H1 (cell line): ENCODE measurements at regions not wholly inside any gene's neighbourhood (a gene's known extent, or its start where the extent isn't known, plus 50 kb on each side); places are given as distances from the start of the nearest gene placed in this dataset.

ENCODE experiments used
- BACH1 ChIP-seq: IDR thresholded peaks from 2 replicates; pipeline ENCODE4 v1.6.1; 2012; ENCODE audit warnings: low read length, improper control_type of control experiment
- CHD1 ChIP-seq: IDR thresholded peaks from 2 replicates; pipeline ENCODE4 v1.6.1; 2012; ENCODE audit warnings: low read depth, low read length, improper control_type of control experiment
- CHD2 ChIP-seq: IDR thresholded peaks from 2 replicates; pipeline ENCODE4 v1.6.1; 2012; ENCODE audit warnings: low read length, improper control_type of control experiment
- CTBP2 ChIP-seq: IDR thresholded peaks from 2 replicates; pipeline ENCODE4 v1.7.0; 2011; ENCODE audit warnings: borderline replicate concordance, mild to moderate bottlenecking, moderate library complexity, mixed read lengths, low read length; ENCODE audit not compliant: insufficient read depth, insufficient read length
- EGR1 ChIP-seq: IDR thresholded peaks from 2 replicates; pipeline ENCODE4 v1.6.1; 2011; ENCODE audit warnings: low read depth, low read length, borderline replicate concordance
- GTF2F1 ChIP-seq: IDR thresholded peaks from 2 replicates; pipeline ENCODE4 v1.6.1; 2012; ENCODE audit warnings: low read depth, low read length, improper control_type of control experiment, borderline replicate concordance
- HDAC2 ChIP-seq, 2 experiments: fragments of 300-600 bp in 1 of 2; sonication (generic) in 1 of 2; IDR thresholded peaks; 2 replicates each; pipeline ENCODE4 v1.6.1; 2011 to 2012; ENCODE audit warnings: low read depth in 2 of 2, low read length in 2 of 2, mild to moderate bottlenecking in 2 of 2, moderate library complexity in 2 of 2, borderline replicate concordance in 1 of 2, inconsistent platforms in 1 of 2
- HDAC6 ChIP-seq: IDR thresholded peaks from one replicate; pipeline ENCODE4 v1.7.1; 2012; ENCODE audit warnings: low read depth, mild to moderate bottlenecking, inconsistent platforms, low read length, moderate library complexity
- JUND ChIP-seq: IDR thresholded peaks from 2 replicates; pipeline ENCODE4 v1.6.1; 2011; ENCODE audit warnings: mild to moderate bottlenecking, improper control_type of control experiment, low read length
- KDM4A ChIP-seq: IDR thresholded peaks from one replicate; pipeline ENCODE4 v1.7.1; 2012; ENCODE audit warnings: low read depth, mild to moderate bottlenecking, moderate library complexity, low read length, inconsistent platforms; ENCODE audit not compliant: severe bottlenecking
- PHF8 ChIP-seq: fragments of 200-600 bp; sonication (generic); conservative IDR thresholded peaks from 2 replicates; pipeline ENCODE4 v1.7.1; 2012; ENCODE audit warnings: low read depth, mild to moderate bottlenecking, inconsistent platforms, low read length, moderate library complexity
- RAD21 ChIP-seq, 2 experiments: IDR thresholded peaks in 1 of 2; conservative IDR thresholded peaks in 1 of 2; 2 replicates each; pipeline ENCODE4 v1.6.1; 2011; ENCODE audit warnings: low read depth in 2 of 2, low read length in 2 of 2, improper control_type of control experiment in 1 of 2, inconsistent platforms in 1 of 2, mild to moderate bottlenecking in 1 of 2, moderate library complexity in 1 of 2
- SIRT6 ChIP-seq: IDR thresholded peaks from one replicate; pipeline ENCODE4 v1.7.1; 2012; ENCODE audit warnings: low read length, inconsistent platforms
- SP2 ChIP-seq: IDR thresholded peaks from 2 replicates; pipeline ENCODE4 v1.6.1; 2012; ENCODE audit warnings: mild to moderate bottlenecking, low read length, inconsistent platforms
- SRF ChIP-seq: IDR thresholded peaks from 2 replicates; pipeline ENCODE4 v1.6.1; 2011; ENCODE audit warnings: mild to moderate bottlenecking, low read depth, low read length, moderate library complexity
- TCF12 ChIP-seq: IDR thresholded peaks from 2 replicates; pipeline ENCODE4 v1.6.1; 2011; ENCODE audit warnings: low read depth, mild to moderate bottlenecking, low read length
- YY1 ChIP-seq: IDR thresholded peaks from 2 replicates; pipeline ENCODE4 v1.6.1; 2011; ENCODE audit warnings: low read depth, mild to moderate bottlenecking, low read length
- TF ChIP-seq, protein P1 (sequence below), 3 experiments: IDR thresholded peaks; 1 replicate in 2 of 3; 2 replicates in 1 of 3; pipeline versions ENCODE4 v1.5.1 to v1.6.1; 2011; ENCODE audit warnings: low read length in 3 of 3, mild to moderate bottlenecking in 3 of 3, inconsistent platforms in 2 of 3, low read depth in 1 of 3, moderate library complexity in 1 of 3; ENCODE audit not compliant: insufficient read depth in 1 of 3; ENCODE audit errors: control extremely low read depth in 1 of 3
- TF ChIP-seq, protein P2 (sequence below): IDR thresholded peaks from 2 replicates; pipeline ENCODE4 v1.6.1; 2011; ENCODE audit warnings: low read depth, mild to moderate bottlenecking, low read length; ENCODE audit not compliant: insufficient read depth
- TF ChIP-seq, protein P3 (sequence below): IDR thresholded peaks from 2 replicates; pipeline ENCODE4 v1.6.1; 2012; ENCODE audit warnings: low read length, inconsistent platforms

DNA sequence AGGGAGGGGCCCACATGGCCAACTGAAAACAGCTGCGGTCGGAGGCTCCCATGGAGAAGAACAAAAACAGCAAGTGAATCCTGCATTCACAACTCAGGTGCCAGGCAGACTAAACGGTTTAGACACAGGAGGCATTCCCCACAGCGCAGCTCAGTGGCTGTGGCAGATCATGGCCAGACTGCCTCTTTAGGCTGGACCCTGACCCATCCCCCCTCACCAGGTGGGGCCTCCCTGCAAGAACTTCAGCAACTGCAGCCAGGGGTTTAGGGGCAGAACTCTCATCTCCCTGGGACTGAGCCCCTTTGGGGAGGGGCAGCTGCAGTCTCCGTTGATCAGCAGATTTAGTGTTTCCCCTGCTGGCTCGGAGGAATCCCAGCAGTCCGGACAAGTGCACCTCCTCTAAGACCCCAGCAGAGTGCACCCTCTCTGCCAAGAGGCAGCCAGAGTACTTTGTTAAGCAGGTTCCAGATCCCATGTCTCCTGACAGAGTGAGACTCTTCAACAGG is 346.7 kb downstream of the SS18 start (continued):
- no peak for TF ChIP-seq CHD1
- no peak for TF ChIP-seq SRF
- peak; percentile 20; the same call in 1 of the 2 replicates for TF ChIP-seq SP2
- TF ChIP-seq SIRT6 = no peak
- TF ChIP-seq TCF12 = peak; percentile 92
- TF ChIP-seq, protein P1, sequence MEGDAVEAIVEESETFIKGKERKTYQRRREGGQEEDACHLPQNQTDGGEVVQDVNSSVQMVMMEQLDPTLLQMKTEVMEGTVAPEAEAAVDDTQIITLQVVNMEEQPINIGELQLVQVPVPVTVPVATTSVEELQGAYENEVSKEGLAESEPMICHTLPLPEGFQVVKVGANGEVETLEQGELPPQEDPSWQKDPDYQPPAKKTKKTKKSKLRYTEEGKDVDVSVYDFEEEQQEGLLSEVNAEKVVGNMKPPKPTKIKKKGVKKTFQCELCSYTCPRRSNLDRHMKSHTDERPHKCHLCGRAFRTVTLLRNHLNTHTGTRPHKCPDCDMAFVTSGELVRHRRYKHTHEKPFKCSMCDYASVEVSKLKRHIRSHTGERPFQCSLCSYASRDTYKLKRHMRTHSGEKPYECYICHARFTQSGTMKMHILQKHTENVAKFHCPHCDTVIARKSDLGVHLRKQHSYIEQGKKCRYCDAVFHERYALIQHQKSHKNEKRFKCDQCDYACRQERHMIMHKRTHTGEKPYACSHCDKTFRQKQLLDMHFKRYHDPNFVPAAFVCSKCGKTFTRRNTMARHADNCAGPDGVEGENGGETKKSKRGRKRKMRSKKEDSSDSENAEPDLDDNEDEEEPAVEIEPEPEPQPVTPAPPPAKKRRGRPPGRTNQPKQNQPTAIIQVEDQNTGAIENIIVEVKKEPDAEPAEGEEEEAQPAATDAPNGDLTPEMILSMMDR (IDR thresholded peaks at IDR 0.05; ENCODE audit: control extremely low read depth in 1 of 3, insufficient read depth in 1 of 3, low read depth in 1 of 3, low read length in 3 of 3) = peak; percentile 64 to 98 (median 81)
- TF ChIP-seq YY1 = peak; percentile 86
- TF ChIP-seq, protein P2, sequence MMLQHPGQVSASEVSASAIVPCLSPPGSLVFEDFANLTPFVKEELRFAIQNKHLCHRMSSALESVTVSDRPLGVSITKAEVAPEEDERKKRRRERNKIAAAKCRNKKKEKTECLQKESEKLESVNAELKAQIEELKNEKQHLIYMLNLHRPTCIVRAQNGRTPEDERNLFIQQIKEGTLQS = 0 out of 2 replicates have a peak, but pooled peaks have one; percentile 23
- no peak for TF ChIP-seq HDAC6
- no peak for TF ChIP-seq GTF2F1
- TF ChIP-seq PHF8 = no peak
- TF ChIP-seq CHD2 = peak; percentile 60
- TF ChIP-seq RAD21 (IDR thresholded peaks at IDR 0.05 in 1 of 2, conservative IDR thresholded peaks at IDR 0.05 in 1 of 2; ENCODE audit: low read depth in 2 of 2, low read length in 2 of 2) = peak; percentile 56 to 72
- TF ChIP-seq, protein P3, sequence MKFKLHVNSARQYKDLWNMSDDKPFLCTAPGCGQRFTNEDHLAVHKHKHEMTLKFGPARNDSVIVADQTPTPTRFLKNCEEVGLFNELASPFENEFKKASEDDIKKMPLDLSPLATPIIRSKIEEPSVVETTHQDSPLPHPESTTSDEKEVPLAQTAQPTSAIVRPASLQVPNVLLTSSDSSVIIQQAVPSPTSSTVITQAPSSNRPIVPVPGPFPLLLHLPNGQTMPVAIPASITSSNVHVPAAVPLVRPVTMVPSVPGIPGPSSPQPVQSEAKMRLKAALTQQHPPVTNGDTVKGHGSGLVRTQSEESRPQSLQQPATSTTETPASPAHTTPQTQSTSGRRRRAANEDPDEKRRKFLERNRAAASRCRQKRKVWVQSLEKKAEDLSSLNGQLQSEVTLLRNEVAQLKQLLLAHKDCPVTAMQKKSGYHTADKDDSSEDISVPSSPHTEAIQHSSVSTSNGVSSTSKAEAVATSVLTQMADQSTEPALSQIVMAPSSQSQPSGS = no peak
- TF ChIP-seq JUND = no peak
- peak in 1 of 2 experiments; percentile 77; a peak in 1 of 4 replicates for TF ChIP-seq HDAC2 (IDR thresholded peaks at IDR 0.05; ENCODE audit: borderline replicate concordance in 1 of 2, low read depth in 2 of 2, low read length in 2 of 2)
- peak; percentile 92 for TF ChIP-seq CTBP2
- no peak for TF ChIP-seq KDM4A
- no peak for TF ChIP-seq BACH1
- 0 out of 2 replicates have a peak, but pooled peaks have one; percentile 53 for TF ChIP-seq EGR1
